ENCODE measurements at regions not wholly inside any gene's neighbourhood (a gene's known extent, or its start where the extent isn't known, plus 50 kb on each side); places are given as distances from the start of the nearest gene placed in this dataset.
"Not testable (repeated sequence)": the region's sequence is repeated elsewhere in the genome, so short reads cannot be mapped to it uniquely, and the experiment has no call there.

DNA sequence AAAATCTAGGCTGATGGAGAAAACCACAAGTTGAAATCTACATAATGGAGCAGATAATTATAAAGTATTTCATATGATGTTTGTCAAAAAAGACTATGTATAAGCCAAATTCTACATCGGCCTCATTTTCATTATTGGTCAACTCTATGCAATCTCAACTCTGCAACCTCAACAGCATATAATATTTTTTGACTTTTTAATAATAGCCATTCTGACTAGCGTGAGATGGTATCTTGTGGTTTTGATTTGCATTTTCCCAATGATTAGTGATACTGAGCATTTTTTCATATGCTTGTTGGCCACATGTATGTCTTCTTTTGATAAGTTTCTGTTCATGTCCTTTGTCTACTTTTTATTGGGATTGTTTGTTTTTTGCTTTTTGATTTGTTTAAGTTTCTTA lies 496.1 kb upstream of the SLC39A10 start:
- no peak for DNase-seq (ENCODE audit: low read depth)

DNA sequence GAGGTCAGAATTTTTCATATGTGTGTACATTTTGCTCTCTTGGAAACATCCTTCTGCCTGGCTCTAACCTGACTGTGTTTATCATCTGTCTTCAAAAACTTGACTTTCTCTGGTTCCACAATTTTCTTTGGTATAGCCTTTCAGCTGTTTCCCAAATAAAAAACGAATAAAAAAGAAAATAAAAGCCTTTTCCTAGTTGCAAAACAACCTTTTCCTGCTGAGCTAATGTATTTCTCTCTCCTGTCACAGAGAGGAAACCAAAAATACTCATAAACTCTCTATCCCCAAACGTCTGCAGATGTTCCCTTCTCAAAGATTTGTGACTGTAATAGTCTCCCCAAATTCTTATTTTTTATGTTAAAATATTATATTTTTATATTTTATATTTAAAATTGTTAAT lies 505.3 kb upstream of the SLC39A10 start:
- no peak for DNase-seq (ENCODE audit: low read depth)

DNA sequence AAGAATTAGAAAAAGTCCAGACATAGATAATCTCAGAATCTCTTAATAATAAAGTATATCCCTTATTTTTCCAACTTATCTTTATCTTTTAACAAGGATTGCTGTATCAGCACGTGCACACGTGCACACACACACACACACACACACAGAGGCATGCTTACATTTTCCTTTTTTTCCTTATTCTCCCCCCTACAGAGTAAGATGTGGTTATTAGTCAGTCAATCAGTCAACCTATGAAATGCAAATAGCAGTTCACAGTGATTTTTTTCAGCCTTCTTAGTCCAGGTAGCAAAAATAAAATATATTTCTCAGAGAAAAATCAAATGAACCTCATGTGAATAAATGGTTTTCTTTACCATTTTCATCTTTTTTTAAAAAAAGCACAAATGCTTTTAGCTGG lies 506.2 kb upstream of the SLC39A10 start:
- DNase-seq (ENCODE audit: low read depth) = no peak

DNA sequence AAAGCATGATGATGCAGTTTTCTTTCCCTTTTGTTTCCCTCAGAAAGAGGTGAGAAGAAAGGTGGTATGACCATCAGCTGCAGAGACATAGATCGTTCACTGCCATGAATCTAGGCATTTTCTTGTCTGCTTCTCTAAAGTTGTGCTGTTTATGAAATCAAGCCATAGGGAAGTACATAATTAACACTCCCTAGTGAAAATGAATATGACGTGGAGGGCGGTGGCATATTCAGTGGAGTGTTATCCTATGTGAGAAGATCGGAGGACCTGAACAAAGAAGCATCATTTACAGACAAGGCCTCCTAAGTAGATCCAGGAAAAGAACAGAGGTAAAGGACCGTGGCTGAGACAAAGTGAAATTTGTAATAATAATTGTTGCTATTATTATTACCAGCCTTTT lies 509.0 kb upstream of the SLC39A10 start:
- DNase-seq (ENCODE audit: low read depth) = no peak

DNA sequence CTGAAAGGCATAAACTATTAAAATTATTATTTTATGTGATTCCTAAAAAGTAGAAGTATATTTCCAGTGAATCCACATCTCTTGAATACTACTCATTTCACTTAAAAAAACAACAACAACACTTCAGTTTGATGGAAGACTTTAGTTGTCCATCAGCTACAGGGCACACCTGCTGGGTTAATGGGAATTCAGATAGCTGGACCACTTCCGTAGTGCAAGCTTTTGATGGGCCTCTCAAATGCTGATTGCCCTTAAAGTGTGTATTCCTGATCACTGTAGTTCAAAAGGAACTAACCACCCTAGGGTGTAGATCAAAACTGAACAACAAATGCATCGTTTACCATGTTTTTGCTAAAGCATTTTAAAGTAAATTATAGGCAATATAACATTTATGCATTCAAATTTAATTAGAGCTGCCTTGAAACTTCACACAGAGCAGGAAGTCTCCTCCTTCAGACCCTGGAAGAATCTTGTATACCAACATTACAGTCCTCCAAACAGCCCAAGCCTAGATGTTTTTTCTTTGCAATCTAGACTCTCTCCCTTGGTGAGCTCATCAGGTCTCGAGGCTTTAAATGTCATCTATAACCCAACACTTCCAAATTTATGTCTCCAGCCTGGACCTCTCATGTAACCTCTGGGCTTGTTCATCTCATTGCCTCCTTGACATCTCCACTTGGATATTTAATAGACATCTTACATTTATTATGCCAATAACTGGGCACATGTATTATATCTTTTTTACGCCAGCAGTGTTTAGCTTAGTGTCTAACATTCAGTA lies 510.1 kb upstream of the SLC39A10 start:
- DNase-seq (ENCODE audit: low read depth) = no peak

DNA sequence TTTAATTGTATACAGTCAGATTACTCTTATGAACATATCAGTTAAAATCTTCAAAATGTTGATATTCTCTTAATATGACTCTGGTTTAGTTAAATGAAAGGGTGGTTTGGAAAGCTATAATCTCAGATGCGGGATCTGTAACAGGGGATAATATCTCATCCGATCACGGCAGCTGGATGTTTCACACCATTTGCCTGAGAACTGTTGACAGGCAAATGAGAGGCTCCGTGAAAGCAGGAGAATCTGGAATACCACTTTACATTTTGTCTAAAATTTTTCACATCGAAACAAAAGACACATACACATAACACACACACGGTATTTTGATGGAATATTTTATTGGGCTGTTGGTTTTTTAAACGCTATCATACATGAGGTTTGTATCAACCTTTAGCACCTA lies 518.6 kb upstream of the SLC39A10 start:
- DNase-seq (ENCODE audit: low read depth) = no peak

DNA sequence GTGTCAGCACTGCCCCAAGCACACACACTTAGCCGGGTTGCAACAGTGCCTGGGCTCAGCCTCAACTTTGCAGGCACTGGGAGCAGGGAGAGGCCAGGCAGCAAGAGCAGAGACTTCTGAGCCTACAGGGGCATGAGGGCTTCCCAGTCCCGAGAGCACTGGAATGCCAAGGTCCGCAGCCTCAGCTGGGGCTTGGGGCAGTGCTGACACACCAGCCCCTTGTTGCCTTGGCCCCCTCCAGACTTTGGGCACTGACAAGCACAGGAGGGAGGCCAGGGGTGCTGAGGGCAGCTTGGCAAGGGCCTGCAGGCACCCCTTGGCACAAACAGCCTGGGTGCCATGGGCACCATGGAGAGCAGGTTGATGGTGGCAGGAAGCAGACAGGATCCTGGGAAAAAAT lies 531.1 kb upstream of the SLC39A10 start:
- not testable (repeated sequence) for DNase-seq (ENCODE audit: low read depth)

DNA sequence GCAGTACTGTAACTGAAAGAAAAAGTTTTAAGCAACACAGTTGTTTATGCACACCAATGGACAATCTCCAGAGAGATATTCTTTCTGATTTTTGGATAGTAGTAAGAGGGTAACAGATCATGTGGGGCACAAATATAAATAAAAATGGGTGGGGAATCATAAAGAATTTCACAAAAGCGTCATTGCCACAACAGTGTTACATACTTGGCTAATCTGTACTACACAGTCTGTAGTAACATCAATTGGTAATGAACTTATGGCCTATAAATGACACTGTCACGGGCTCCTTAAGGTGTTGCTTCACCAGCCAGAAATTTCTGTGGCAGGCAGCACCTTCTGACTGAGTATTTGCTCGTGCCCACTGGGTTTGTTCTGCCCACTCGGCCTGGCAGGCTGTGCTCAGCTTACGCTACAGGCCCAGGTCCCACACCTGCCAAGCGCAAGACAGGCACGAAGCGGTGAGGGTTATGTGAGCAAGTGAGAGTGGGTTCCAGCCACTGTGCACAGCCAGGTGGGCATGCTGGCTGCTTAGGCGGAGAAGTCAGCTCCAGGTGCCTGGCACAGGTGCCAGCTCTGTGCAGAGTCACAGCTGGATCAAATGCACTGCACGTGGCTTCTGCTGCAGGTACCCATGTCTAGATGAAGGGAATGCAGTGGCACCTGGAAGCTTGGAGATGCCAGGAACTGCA lies 532.5 kb upstream of the SLC39A10 start:
- DNase-seq (ENCODE audit: low read depth) = no peak

DNA sequence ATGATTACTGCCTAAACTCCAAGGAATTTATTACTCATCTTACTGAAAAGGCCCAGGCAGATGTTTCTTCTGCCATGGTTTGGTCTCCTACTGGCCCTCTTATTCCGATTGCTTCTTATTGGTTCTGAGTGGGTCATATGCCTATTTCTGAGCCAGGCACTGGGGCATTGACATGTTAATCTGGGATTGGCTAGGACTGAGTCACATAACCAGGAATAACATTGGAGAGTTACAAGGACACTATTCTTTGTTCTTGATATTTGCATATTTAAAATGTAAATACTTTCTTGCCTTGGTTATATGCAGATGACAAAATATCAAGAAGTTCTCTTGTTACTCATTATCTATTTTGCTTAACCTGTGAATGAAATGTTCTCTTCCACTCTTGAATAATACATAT lies 534.4 kb upstream of the SLC39A10 start:
- DNase-seq (ENCODE audit: low read depth) = no peak

DNA sequence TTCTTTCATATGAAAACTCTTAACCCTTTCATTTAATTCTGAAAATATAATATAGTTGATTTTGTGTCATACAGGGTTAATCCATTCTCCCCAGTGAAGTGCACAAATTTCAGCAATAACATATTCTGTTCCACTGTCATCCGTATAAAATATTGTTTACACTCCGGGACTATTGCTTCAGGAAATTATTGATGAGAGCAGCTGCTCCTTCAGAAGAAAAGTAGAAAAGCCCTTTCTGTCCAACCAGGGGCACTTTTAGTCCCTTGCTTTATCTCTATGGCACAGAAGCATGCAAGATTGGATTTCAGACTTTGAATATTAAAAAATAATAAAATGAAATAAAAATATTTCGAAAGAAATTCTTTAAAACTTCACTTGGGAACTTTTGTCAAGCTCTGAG lies 535.7 kb upstream of the SLC39A10 start:
- DNase-seq (ENCODE audit: low read depth) = no peak

DNA sequence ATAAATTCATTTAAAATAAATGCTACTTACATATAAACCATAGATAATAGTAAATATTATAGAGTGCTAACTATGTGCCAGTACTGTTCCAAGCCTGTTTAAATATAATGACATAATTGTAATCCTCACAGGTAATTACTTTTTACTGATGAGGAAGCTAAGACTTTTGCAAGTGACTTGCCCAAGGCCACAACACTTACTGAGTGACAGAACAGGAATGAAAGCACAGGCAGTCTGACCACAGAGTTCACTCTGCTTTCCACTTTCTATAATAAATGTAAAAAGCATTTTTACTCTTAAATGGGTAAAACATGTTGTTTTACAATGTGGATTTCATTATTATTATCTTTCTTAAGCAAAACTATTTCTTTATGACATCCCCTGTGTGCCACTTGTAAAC lies 537.8 kb upstream of the SLC39A10 start:
- DNase-seq (ENCODE audit: low read depth) = no peak

DNA sequence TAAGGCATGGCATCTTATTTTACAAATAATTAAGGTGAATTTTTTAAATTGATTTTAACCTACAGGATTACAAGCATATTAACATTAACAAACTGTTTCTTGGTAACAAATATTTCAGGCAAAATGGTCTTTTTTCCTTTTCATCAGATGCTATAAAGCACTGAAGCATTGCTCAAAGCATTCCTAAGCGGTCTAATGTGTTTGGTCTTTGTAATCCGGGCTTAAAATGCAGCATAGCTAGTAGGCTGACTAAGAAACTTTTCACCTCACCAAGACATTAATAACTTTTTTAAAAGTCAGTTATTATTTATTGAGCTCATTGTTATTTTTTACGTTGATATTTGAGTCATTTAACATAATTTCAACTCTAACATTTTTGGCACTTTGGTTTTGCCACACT lies 538.8 kb upstream of the SLC39A10 start:
- no peak for DNase-seq (ENCODE audit: low read depth)

DNA sequence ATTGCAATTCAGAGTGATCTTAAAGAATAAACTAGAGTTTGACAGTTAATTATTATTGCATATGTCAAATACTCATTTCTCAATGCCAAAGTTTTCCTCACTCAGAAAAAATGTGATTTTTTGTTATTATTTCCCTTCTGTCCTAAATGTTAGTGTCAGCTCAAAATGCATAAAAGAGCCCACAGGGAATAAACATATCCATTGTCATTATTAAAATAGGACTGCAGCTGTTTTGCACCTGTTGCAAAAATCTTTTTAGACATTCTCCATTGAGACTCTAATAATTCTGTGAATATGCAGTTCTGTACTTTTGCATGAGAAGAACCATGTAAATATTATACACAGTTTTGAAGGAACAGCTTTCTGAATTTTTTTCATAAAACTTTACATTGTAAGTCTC lies 540.0 kb upstream of the SLC39A10 start:
- DNase-seq (ENCODE audit: low read depth) = no peak

DNA sequence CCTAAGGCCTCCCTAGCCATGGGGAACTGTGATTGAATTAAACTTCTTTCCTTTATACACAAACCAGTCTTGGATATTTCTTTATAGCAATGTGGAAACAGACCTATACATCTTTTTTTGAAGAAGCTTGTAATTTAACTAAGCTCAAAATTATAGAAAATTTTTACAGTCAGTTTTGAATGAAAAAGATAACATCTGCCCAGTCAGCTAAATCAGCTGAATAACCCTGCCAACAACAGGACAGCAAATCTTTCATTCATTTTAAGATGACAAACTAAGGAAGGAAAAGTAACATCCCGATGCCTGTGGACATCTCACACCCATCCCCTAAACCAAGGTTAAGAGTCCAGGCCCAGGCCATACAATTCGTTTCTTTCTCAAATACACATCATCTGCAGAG lies 541.3 kb upstream of the SLC39A10 start:
- DNase-seq (ENCODE audit: low read depth) = no peak

DNA sequence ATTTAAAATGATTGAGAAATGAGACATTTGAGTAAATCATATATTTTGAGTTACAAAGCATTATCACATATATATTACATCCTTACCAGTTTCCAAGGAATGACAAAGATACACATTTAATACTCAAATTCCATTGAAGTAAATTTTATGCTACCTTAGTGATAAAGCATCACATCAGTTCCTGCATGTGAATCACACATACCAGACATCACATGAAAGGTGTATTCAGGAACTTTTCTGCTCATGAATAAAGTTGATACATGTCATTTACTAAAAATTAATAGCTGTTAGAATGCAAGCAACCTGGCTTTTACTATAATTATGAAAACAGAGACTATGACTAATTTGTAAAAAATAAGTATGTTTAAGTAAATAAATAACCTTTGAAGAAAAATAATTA lies 548.8 kb upstream of the SLC39A10 start:
- no peak for DNase-seq (ENCODE audit: low read depth)

DNA sequence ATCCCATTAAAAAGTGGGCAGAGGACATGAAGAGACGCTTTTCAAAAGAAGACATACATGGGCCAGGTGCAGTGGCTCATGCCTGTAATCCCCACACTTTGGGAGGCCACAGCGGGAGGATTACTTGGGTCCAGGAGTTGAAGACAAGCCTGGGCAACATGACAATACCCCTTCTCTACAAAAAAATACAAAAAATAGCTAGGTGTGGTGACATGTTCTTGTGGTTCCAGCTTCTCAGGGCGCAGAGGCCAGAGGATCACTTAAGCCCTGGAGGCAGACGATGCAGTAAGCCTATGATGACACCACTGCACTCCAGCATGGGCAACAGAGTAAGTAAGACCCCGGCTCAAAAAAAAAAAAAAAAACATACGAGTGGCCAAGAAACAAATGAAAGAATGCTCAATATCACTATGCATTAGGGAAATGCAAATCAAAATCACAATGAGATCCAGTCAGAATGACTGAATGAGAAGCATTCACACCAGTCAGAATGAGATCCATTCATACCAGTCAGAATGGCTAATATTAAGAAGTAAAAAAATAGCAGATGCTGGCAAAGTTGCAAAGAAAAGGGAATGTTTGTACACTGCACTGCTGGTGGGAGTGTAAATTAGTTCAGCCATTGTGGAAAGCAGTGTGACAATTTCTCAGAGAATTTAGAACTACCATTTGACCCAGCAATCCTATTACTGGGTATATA lies 550.2 kb upstream of the SLC39A10 start:
- no peak for DNase-seq (ENCODE audit: low read depth)

DNA sequence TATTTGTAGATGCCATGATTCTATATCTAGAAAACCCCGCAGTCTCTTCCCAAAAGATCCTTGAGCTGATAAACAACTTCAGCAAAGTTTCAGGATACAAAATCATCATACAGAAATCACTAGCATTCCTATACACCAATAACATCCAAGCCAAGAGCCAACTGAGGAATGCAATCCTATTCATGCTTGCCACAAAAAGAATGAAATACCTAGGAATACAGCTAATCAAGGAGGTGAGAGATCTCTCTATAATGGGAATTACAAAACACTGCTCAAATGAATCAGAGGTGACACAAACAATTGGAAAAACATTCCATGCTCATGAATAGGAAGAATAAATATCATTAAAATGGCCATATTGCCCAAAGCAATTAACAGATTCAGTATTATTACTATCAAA lies 551.4 kb upstream of the SLC39A10 start:
- DNase-seq (ENCODE audit: low read depth) = no peak

DNA sequence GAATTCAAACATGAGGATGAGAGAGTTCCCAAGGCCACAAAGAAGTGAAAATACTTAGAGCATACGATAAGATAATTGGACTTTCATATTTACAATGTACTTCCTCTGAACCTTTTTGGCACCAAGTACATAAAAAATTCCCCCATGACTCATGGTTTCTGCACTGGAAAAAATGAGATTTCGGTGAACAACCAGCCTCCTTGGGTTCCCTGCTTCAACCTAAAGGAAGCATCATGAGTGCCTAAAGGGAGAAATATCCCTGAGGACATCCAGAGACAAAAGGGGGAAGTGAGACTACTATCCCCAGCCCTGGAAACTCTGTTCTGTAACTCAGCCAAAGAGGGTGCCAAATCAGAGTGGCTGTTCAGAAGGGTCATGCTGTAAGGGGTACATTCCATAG lies 562.7 kb upstream of the SLC39A10 start:
- DNase-seq (ENCODE audit: low read depth) = no peak

DNA sequence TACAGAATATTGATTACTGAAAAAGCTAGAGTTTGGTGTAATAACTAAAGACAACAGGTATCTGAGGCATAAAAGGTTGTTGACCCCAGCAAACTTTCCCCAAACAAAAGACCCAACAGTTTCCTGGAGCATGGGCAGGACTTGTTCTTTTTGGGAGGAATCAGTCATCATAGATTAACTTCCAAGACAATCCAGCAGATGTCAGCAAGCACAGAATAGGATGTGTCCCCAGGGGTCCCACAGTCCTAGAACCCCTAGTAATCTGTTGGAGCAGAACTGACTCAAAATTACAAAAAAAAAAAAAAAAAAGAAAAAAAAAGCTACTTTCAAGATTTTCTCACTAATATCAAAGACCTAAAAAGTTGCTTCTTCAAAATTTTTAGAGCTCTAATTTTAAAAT lies 564.7 kb upstream of the SLC39A10 start:
- DNase-seq (ENCODE audit: low read depth) = no peak

DNA sequence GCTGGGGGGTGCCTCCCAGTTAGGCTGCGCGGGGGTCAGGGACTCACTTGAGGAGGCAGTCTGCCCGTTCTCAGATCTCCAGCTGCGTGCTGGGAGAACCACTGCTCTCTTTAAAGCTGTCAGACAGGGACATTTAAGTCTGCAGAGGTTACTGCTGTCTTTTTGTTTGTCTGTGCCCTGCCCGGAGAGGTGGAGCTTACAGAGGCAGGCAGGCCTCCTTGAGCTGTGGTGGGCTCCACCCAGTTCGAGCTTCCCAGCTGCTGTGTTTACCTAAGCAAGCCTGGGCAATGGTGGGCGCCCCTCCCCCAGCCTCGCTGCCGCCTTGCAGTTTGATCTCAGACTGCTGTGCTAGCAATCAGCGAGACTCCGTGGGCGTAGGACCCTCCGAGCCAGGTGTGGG lies 584.2 kb upstream of the SLC39A10 start:
- DNase-seq (ENCODE audit: low read depth) = not testable (repeated sequence)

DNA sequence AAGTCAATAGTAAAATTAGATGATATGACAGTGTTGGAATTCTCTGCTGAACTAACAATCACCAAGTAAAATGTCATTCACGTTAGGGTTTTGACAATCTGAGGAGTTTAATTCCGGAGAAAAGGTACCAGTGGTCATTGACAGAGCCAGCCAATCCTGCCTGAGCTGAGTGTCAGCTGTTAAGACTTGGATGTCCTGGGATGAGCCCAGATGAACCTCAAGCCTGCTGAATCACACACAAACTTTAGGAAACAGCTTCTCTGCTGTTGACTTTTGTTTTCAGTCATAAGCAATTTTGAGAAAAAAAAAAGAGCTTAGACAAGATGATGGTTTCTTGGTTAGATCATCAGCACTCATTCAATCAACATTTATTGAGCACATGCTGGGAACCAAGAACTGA lies 600.0 kb upstream of the SLC39A10 start:
- DNase-seq (ENCODE audit: low read depth) = no peak

DNA sequence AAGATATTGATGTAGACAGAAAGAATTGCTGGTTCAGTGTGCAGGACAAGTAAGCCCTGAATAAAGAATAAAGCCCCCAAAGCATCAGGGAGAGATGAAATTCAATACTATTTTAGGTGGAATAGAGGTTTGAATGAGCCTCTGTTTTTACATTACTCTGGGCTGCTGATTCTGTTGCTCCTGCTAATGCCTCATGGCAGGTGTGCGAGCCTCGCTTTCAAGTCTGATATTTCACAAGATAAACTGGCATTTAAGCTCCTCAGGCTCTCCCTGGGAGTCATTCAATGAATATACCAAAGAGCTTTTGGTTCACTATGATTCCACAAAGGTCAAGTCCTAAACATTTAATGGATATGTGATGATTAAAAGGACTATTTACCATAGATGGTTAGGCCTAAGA lies 601.0 kb upstream of the SLC39A10 start:
- no peak for DNase-seq (ENCODE audit: low read depth)

DNA sequence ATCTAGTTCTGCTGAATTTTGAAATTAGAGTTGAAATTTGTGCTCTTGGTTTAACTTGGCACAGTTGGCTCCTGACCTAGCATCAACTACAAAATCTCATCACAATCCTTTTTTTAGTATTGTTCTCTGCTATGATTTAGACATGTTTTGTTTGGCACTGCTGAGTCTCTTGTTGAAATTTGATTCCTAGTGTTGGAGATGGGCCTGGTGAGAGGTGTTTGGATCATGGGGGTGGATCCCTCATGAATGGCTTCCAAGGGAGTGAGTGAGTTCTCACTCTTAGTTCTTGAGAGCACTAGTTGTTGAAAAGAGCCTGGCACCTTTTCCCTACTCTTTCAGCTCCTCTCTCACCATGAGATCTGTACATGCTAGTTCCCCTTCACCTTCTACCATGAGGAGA lies 605.6 kb upstream of the SLC39A10 start:
- DNase-seq (ENCODE audit: low read depth) = no peak

Measured in stimulated activated CD8-positive, alpha-beta memory T cell treated with anti-CD3 and anti-CD28 coated beads, Interleukin-4, amount 100 ng/mL, for 24 hours (primary cell).